Ovary (tissue), 3 donors: ENCODE measurements at regions not wholly inside any gene's neighbourhood (a gene's known extent, or its start where the extent isn't known, plus 50 kb on each side); places are given as distances from the start of the nearest gene placed in this dataset.

Experiments used
- EP300 ChIP-seq: sonication (generic); formaldehyde crosslinking; IDR thresholded peaks from one replicate; pipeline ENCODE4 v1.6.1; 2017; ENCODE audit warnings: antibody characterized with exemption
- POLR2A ChIP-seq: fragments of 450-650 bp; IDR thresholded peaks from one replicate; pipeline ENCODE4 v1.6.1; 2017; ENCODE audit warnings: antibody characterized with exemption, mild to moderate bottlenecking, moderate library complexity
- TF ChIP-seq, protein P1 (sequence below), 3 donors: fragments of 450-650 bp in 2 of 3; fragments of 200-600 bp in 1 of 3; IDR thresholded peaks; one replicate each; pipeline versions ENCODE4 v1.5.1 to v1.8.0; 2016 to 2022; ENCODE audit warnings: antibody characterized with exemption in 3 of 3, mild to moderate bottlenecking in 1 of 3
- donor health status: DM: no; HTN: no; CAD: no.

DNA sequence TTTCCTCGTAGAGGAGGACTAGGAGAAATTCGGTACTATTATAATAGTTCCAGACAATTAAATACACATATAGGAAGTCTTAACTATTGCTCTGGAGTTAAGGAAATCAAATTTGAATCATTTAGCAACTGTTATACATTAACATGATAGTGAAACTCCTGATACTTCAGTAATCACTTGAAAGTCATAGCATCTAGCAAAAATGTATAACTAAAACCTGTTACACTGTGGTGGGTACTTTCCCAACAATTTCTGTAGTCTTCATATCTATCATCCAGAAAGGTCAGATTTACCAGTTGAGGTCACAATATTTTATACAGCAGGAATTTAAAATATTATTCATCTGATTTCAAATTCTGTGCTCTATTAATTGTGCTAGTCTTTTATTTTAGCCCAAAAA is 669.6 kb upstream of the PCDH10 start:
- TF ChIP-seq, protein P1, sequence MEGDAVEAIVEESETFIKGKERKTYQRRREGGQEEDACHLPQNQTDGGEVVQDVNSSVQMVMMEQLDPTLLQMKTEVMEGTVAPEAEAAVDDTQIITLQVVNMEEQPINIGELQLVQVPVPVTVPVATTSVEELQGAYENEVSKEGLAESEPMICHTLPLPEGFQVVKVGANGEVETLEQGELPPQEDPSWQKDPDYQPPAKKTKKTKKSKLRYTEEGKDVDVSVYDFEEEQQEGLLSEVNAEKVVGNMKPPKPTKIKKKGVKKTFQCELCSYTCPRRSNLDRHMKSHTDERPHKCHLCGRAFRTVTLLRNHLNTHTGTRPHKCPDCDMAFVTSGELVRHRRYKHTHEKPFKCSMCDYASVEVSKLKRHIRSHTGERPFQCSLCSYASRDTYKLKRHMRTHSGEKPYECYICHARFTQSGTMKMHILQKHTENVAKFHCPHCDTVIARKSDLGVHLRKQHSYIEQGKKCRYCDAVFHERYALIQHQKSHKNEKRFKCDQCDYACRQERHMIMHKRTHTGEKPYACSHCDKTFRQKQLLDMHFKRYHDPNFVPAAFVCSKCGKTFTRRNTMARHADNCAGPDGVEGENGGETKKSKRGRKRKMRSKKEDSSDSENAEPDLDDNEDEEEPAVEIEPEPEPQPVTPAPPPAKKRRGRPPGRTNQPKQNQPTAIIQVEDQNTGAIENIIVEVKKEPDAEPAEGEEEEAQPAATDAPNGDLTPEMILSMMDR (IDR thresholded peaks at IDR 0.05): no peak
- TF ChIP-seq EP300: no peak
- TF ChIP-seq POLR2A: no peak
